SK-N-SH (cell line): ENCODE measurements at regions not wholly inside any gene's neighbourhood (a gene's known extent, or its start where the extent isn't known, plus 50 kb on each side); places are given as distances from the start of the nearest gene placed in this dataset.
A peak's percentile ranks its signal among the peaks of the same experiment; 100 is the strongest.

Experiments used
- CTCF ChIA-PET: fragments of 300-600, 350-600 bp; formaldehyde crosslinking; extraction: SDS; loops from one replicate; lab custom pipeline; 2021; lab: Yijun Ruan, JAX
- POLR2A ChIA-PET: fragments of 350-600 bp; sonication (Branson Sonifier 250); formaldehyde crosslinking; extraction: SDS; loops from one replicate; lab custom pipeline; 2020; ENCODE audit warnings: antibody characterized with exemption, inconsistent platforms; lab: Yijun Ruan, JAX
- DNase-seq: peaks from one replicate; pipeline ENCODE4 v3.0.0; 2012
- H2AFZ ChIP-seq: fragments of 200-600 bp; sonication (generic); 2 replicates; pipeline ENCODE4 v1.8.1; 2016; ENCODE audit warnings: antibody characterized with exemption, mild to moderate bottlenecking, low read depth
- H3F3A ChIP-seq: fragments of 200-600 bp; sonication (generic); replicated peaks from 2 replicates; pipeline ENCODE3; 2016; ENCODE audit warnings: antibody characterized with exemption, mild to moderate bottlenecking; ENCODE audit not compliant: insufficient read depth
- H3K27ac ChIP-seq, 2 experiments: fragments of 200-500 bp in 1 of 2; fragments of 200-600 bp in 1 of 2; sonication (Bioruptor generic) in 1 of 2; sonication (generic), shearing (Covaris generic) in 1 of 2; 2 replicates each; pipeline versions ENCODE4 v1.5.1 to v1.6.1; 2014 to 2016; ENCODE audit warnings: low read depth in 2 of 2, inconsistent platforms in 1 of 2, low read length in 1 of 2, mild to moderate bottlenecking in 1 of 2, mixed read lengths in 1 of 2
- H3K27me3 ChIP-seq: fragments of 200-600 bp; sonication (generic), shearing (Covaris generic); 2 replicates; pipeline ENCODE4 v1.6.1; 2016; ENCODE audit warnings: mixed run types; ENCODE audit not compliant: insufficient read depth
- H3K36me3 ChIP-seq, 2 experiments: fragments of 200-500 bp in 1 of 2; fragments of 200-600 bp in 1 of 2; sonication (Bioruptor generic) in 1 of 2; sonication (generic) in 1 of 2; replicated peaks in 1 of 2; 2 replicates each; pipeline versions ENCODE3 to v1.5.1; 2014 to 2016; ENCODE audit warnings: low read length in 1 of 2, mild to moderate bottlenecking in 1 of 2; ENCODE audit not compliant: insufficient read depth in 2 of 2, control insufficient read depth in 1 of 2
- H3K4me1 ChIP-seq, 2 experiments: fragments of 200-500 bp in 1 of 2; fragments of 200-600 bp in 1 of 2; sonication (Bioruptor generic) in 1 of 2; sonication (generic), shearing (Covaris generic) in 1 of 2; 2 replicates each; pipeline versions ENCODE4 v1.5.1 to v1.6.1; 2014 to 2016; ENCODE audit warnings: low read depth in 1 of 2, low read length in 1 of 2, mixed run types in 1 of 2; ENCODE audit not compliant: insufficient read depth in 2 of 2, control insufficient read depth in 1 of 2
- H3K4me2 ChIP-seq: fragments of 200-600 bp; sonication (generic), shearing (Covaris generic); 2 replicates; pipeline ENCODE4 v1.6.1; 2017; ENCODE audit warnings: mixed run types
- H3K4me3 ChIP-seq, 2 experiments: fragments of 200-500 bp in 1 of 2; fragments of 200-600 bp in 1 of 2; sonication (Bioruptor generic) in 1 of 2; sonication (generic), shearing (Covaris generic) in 1 of 2; 2 replicates each; pipeline versions ENCODE4 v1.5.1 to v1.8.1; 2014 to 2016; ENCODE audit warnings: low read depth in 2 of 2, inconsistent platforms in 1 of 2, low read length in 1 of 2, mild to moderate bottlenecking in 1 of 2, mixed read lengths in 1 of 2, moderate library complexity in 1 of 2
- H3K79me2 ChIP-seq: fragments of 200-600 bp; sonication (generic); 2 replicates; pipeline ENCODE4 v1.8.1; 2017; ENCODE audit warnings: mild to moderate bottlenecking; ENCODE audit not compliant: insufficient read depth
- H3K9ac ChIP-seq: fragments of 200-600 bp; sonication (generic); 2 replicates; pipeline ENCODE4 v1.6.1; 2017; ENCODE audit warnings: mixed run types
- H3K9me2 ChIP-seq: fragments of 200-600 bp; sonication (generic); 2 replicates; pipeline ENCODE4 v1.6.1; 2017; ENCODE audit warnings: mixed run types
- H3K9me3 ChIP-seq: fragments of 200-600 bp; sonication (generic); 2 replicates; pipeline ENCODE4 v1.6.1; 2017; ENCODE audit warnings: mixed run types, mild to moderate bottlenecking, moderate library complexity
- H4K20me1 ChIP-seq: fragments of 200-600 bp; sonication (generic); 2 replicates; pipeline ENCODE4 v1.6.1; 2017; ENCODE audit warnings: mild to moderate bottlenecking, mixed run types; ENCODE audit not compliant: insufficient read depth
- CHD2 ChIP-seq: fragments of 150-350 bp; IDR thresholded peaks from 2 replicates; pipeline ENCODE4 v1.6.1; 2018; ENCODE audit warnings: low read length; ENCODE audit not compliant: partially characterized antibody
- EP300 ChIP-seq, 2 experiments: IDR thresholded peaks; 2 replicates each; pipeline versions ENCODE4 v1.4.0 to v1.6.1; 2012; ENCODE audit warnings: borderline replicate concordance in 1 of 2, low read depth in 1 of 2, low read length in 1 of 2
- EZH2phosphoT487 ChIP-seq: fragments of 200-600 bp; sonication (generic); IDR thresholded peaks from 2 replicates; pipeline ENCODE4 v1.6.1; 2017; ENCODE audit warnings: low read depth, mixed run types, mild to moderate bottlenecking, antibody characterized with exemption, moderate library complexity, borderline replicate concordance
- FOSL2 ChIP-seq: IDR thresholded peaks from 2 replicates; pipeline ENCODE4 v1.4.0; 2012; ENCODE audit warnings: low read depth, mild to moderate bottlenecking, moderate library complexity, borderline replicate concordance
- GABPA ChIP-seq: IDR thresholded peaks from 2 replicates; pipeline ENCODE4 v1.4.0; 2012; ENCODE audit warnings: low read depth, mild to moderate bottlenecking
- JUND ChIP-seq: IDR thresholded peaks from 2 replicates; pipeline ENCODE4 v1.4.0; 2012
- MAX ChIP-seq: IDR thresholded peaks from 2 replicates; pipeline ENCODE4 v1.4.0; 2012; ENCODE audit warnings: low read depth
- MEF2A ChIP-seq: IDR thresholded peaks from 2 replicates; pipeline ENCODE4 v1.4.0; 2012; ENCODE audit warnings: low read depth, borderline replicate concordance
- NFIC ChIP-seq: IDR thresholded peaks from 2 replicates; pipeline ENCODE4 v1.4.0; 2012; ENCODE audit warnings: borderline replicate concordance
- PBX3 ChIP-seq: IDR thresholded peaks from 2 replicates; pipeline ENCODE4; 2012
- RXRA ChIP-seq: IDR thresholded peaks from 2 replicates; pipeline ENCODE4 v1.4.0; 2012; ENCODE audit warnings: low read depth, mild to moderate bottlenecking, borderline replicate concordance
- SIN3A ChIP-seq: IDR thresholded peaks from 2 replicates; pipeline ENCODE4 v1.6.1; 2012; ENCODE audit warnings: low read depth, mild to moderate bottlenecking, low read length, moderate library complexity, borderline replicate concordance
- TAF1 ChIP-seq: IDR thresholded peaks from 2 replicates; pipeline ENCODE4 v1.6.1; 2012; ENCODE audit warnings: low read depth, mild to moderate bottlenecking, low read length, moderate library complexity, borderline replicate concordance
- TCF12 ChIP-seq: IDR thresholded peaks from 2 replicates; pipeline ENCODE4 v1.4.0; 2012
- TEAD4 ChIP-seq: IDR thresholded peaks from 2 replicates; pipeline ENCODE4 v1.4.0; 2012; ENCODE audit warnings: mild to moderate bottlenecking, borderline replicate concordance; ENCODE audit not compliant: insufficient read depth
- USF1 ChIP-seq: IDR thresholded peaks from 2 replicates; pipeline ENCODE4 v1.4.0; 2012; ENCODE audit warnings: low read depth, borderline replicate concordance
- USF2 ChIP-seq: fragments of 150-350 bp; IDR thresholded peaks from 2 replicates; pipeline ENCODE4 v1.6.1; 2017; ENCODE audit warnings: antibody characterized with exemption, low read length, low read depth, borderline replicate concordance
- YY1 ChIP-seq: IDR thresholded peaks from 2 replicates; pipeline ENCODE4 v1.4.0; 2012; ENCODE audit warnings: low read depth, mild to moderate bottlenecking
- ZBTB33 ChIP-seq: IDR thresholded peaks from 2 replicates; pipeline ENCODE4 v1.4.0; 2012; ENCODE audit warnings: low read depth, borderline replicate concordance
- WGBS: methylation state at CpG from one replicate; pipeline ENCODE4 v1.1.6; 2017; ENCODE audit warnings: low lambda C conversion rate; 5-methylcytosine and 5-hydroxymethylcytosine counted together

GRCh38 chr4:124990398-124990797, 277.9 kb upstream of the ANKRD50 start:
- H3K27me3 ChIP-seq: no peaks in the 10 kb centered on the region
- no peaks in the 10 kb centered on the region for H3K9me2 ChIP-seq
- no peaks in the 10 kb centered on the region for H3K9me3 ChIP-seq
- H3K4me3 ChIP-seq: no peak overlapping the region
- POLR2A ChIA-PET: no interaction called here
- H3F3A ChIP-seq: no peaks in the 10 kb centered on the region
- TF ChIP-seq MEF2A: no peak
- H2AFZ ChIP-seq: no peak overlapping the region
- CTCF ChIA-PET: no interaction called here
- no peak overlapping the region for H3K9ac ChIP-seq
- no peaks in the 10 kb centered on the region; a peak in 1 of 4 replicates for H3K4me1 ChIP-seq
- WGBS: 87% methylated on average over 2 of the region's 2 CpGs
- no peak for DNase-seq
- H3K79me2 ChIP-seq: no peaks in the 10 kb centered on the region
- H3K36me3 ChIP-seq: no peaks in the 10 kb centered on the region
- H3K4me2 ChIP-seq: no peak overlapping the region
- H3K27ac ChIP-seq: no peak overlapping the region
- H4K20me1 ChIP-seq: no peaks in the 10 kb centered on the region

- 33% methylated on average over 4 of the region's 4 CpGs for WGBS
- Histone ChIP-seq H3K9me3 (no peaks in the 10 kb centered on the region), H3K4me3 (no peak overlapping the region; a peak in 1 of 4 replicates), H3K4me1 (peaks cover 0 to 14% of the 10 kb centered on the region in 2 experiments; a peak in 2 of 4 replicates), H3K27ac (peak overlapping the region in 1 of 2 experiments; percentile 78; a peak in 2 of 4 replicates), H3K9me2 (no peaks in the 10 kb centered on the region), H3K36me3 (no peaks in the 10 kb centered on the region), H3K4me2 (peak overlapping the region; percentile 39; the same call in 1 of the 2 replicates), H3F3A (peaks cover 14% of the 10 kb centered on the region), H3K79me2 (no peaks in the 10 kb centered on the region), H3K9ac (peak overlapping the region; percentile 17; the same call in 1 of the 2 replicates), H2AFZ (peak overlapping the region; percentile 36; the same call in 1 of the 2 replicates), H3K27me3 (no peaks in the 10 kb centered on the region), H4K20me1 (no peaks in the 10 kb centered on the region)
- CTCF ChIA-PET: no interaction called here
- DNase-seq: no peak
- POLR2A ChIA-PET: no interaction called here
- TF ChIP-seq ZBTB33 (0 out of 2 replicates have a peak, but pooled peaks have one; percentile 14), TCF12 (peak; percentile 93), TAF1 (no peak), JUND (peak; percentile 78), YY1 (peak; percentile 26; the same call in 1 of the 2 replicates), EZH2phosphoT487 (no peak), USF2 (no peak), PBX3 (peak; percentile 93), EP300 (IDR thresholded peaks at IDR 0.05; ENCODE audit: borderline replicate concordance in 1 of 2, low read depth in 1 of 2, low read length in 1 of 2) (peak in 1 of 2 experiments; percentile 74; a peak in 1 of 4 replicates), NFIC (peak; percentile 32; the same call in 1 of the 2 replicates), RXRA (peak; percentile 59; the same call in 1 of the 2 replicates), USF1 (no peak), TEAD4 (peak; percentile 36; the same call in 1 of the 2 replicates), CHD2 (no peak), MAX (0 out of 2 replicates have a peak, but pooled peaks have one; percentile 14), MEF2A (peak; percentile 33; the same call in 1 of the 2 replicates), SIN3A (0 out of 2 replicates have a peak, but pooled peaks have one; percentile 46), GABPA (no peak), FOSL2 (peak; percentile 69)
Measured at GRCh38 chr4:124980276-124980752, 267.8 kb upstream of the ANKRD50 start.
